Neural progenitor cell (in vitro differentiated cells): ENCODE measurements at regions not wholly inside any gene's neighbourhood (a gene's known extent, or its start where the extent isn't known, plus 50 kb on each side); places are given as distances from the start of the nearest gene placed in this dataset.

ENCODE experiments used
- EZH2 ChIP-seq: fragments of 200-600 bp; sonication (generic); IDR thresholded peaks from 2 replicates; pipeline ENCODE4 v1.6.1; 2017; ENCODE audit warnings: antibody characterized with exemption, mild to moderate bottlenecking, moderate library complexity
- EZH2phosphoT487 ChIP-seq: fragments of 200-600 bp; sonication (generic); IDR thresholded peaks from 2 replicates; pipeline ENCODE4 v1.6.1; 2017; ENCODE audit warnings: antibody characterized with exemption
- TF ChIP-seq, protein P1 (sequence below): fragments of 200-600 bp; sonication (generic); IDR thresholded peaks from 2 replicates; pipeline ENCODE4 v1.5.1; 2017; ENCODE audit warnings: antibody characterized with exemption, mild to moderate bottlenecking

DNA sequence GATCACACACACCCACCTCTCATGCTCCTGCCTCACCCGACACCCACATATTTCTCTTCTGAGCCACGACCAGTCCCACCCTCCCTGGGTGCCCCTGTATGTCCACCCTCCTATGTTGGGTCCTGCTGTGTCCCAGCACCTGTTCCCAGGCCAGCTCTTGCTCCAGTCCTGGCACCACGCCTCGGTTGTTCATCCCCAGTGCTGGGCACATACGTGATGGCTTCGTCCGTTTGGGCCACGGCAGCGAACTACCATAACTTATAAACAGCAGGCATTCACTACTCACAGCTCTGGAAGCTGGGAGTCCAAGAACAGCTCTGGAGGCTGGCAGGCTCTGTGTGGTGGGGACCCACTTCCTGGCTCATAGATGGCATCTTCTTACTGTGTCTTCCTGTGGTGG, 116.9 kb downstream of the BRD1 start:
- TF ChIP-seq EZH2 (no peak), EZH2phosphoT487 (no peak)
- TF ChIP-seq, protein P1, sequence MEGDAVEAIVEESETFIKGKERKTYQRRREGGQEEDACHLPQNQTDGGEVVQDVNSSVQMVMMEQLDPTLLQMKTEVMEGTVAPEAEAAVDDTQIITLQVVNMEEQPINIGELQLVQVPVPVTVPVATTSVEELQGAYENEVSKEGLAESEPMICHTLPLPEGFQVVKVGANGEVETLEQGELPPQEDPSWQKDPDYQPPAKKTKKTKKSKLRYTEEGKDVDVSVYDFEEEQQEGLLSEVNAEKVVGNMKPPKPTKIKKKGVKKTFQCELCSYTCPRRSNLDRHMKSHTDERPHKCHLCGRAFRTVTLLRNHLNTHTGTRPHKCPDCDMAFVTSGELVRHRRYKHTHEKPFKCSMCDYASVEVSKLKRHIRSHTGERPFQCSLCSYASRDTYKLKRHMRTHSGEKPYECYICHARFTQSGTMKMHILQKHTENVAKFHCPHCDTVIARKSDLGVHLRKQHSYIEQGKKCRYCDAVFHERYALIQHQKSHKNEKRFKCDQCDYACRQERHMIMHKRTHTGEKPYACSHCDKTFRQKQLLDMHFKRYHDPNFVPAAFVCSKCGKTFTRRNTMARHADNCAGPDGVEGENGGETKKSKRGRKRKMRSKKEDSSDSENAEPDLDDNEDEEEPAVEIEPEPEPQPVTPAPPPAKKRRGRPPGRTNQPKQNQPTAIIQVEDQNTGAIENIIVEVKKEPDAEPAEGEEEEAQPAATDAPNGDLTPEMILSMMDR = no peak
